OCI-LY1 (cell line): ENCODE measurements at regions not wholly inside any gene's neighbourhood (a gene's known extent, or its start where the extent isn't known, plus 50 kb on each side); places are given as distances from the start of the nearest gene placed in this dataset.

Experiments
- EZH2 ChIP-seq: fragments of 200-600 bp; sonication (generic), shearing (Covaris generic); IDR thresholded peaks from 2 replicates; pipeline ENCODE4 v1.8.0; 2017; ENCODE audit warnings: borderline replicate concordance, mixed run types, mild to moderate bottlenecking, antibody characterized with exemption, low read length, moderate library complexity, mixed read lengths
- TF ChIP-seq, protein P1 (sequence below): fragments of 200-600 bp; sonication (generic), shearing (Covaris generic); IDR thresholded peaks from 2 replicates; pipeline ENCODE4 v1.5.1; 2017; ENCODE audit warnings: mild to moderate bottlenecking, antibody characterized with exemption, low read length, moderate library complexity, mixed read lengths

DNA sequence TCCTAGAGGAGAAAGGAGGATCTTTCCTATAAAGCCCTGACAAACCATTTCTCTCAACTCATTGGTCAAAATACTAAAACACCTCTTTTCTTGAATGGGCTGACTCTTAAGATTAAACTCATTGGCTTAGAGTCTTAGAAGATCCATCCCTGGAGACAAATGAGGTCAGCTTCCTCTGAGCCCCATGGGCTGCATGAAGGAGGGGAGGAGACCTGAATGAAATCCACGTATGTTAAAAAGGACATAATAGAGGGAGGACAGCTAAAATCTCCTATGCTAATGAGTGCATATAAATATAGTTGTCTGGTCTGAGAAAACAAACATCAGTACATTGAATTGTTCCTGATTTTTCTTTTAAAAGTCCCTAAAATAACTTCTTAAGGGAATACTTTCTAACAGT lies 255.0 kb downstream of the TBL1XR1 start:
- TF ChIP-seq, protein P1, sequence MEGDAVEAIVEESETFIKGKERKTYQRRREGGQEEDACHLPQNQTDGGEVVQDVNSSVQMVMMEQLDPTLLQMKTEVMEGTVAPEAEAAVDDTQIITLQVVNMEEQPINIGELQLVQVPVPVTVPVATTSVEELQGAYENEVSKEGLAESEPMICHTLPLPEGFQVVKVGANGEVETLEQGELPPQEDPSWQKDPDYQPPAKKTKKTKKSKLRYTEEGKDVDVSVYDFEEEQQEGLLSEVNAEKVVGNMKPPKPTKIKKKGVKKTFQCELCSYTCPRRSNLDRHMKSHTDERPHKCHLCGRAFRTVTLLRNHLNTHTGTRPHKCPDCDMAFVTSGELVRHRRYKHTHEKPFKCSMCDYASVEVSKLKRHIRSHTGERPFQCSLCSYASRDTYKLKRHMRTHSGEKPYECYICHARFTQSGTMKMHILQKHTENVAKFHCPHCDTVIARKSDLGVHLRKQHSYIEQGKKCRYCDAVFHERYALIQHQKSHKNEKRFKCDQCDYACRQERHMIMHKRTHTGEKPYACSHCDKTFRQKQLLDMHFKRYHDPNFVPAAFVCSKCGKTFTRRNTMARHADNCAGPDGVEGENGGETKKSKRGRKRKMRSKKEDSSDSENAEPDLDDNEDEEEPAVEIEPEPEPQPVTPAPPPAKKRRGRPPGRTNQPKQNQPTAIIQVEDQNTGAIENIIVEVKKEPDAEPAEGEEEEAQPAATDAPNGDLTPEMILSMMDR = no peak
- no peak for TF ChIP-seq EZH2
